ENCODE measurements at regions not wholly inside any gene's neighbourhood (a gene's known extent, or its start where the extent isn't known, plus 50 kb on each side); places are given as distances from the start of the nearest gene placed in this dataset.

GRCh38 chr13:60986301-60986700, 429.3 kb downstream of the PCDH20 start:
- Histone ChIP-seq H3K4me3 (ENCODE audit: low read length) (no peak overlapping the region), H3K4me1 (ENCODE audit: control insufficient read depth, insufficient read depth, low read length) (no peaks in the 10 kb centered on the region), H3K27ac (ENCODE audit: low read length) (no peak overlapping the region), H3K9me3 (ENCODE audit: control insufficient read depth, low read depth, low read length) (no peaks in the 10 kb centered on the region), H3K36me3 (ENCODE audit: control insufficient read depth, insufficient read depth, low read length) (no peaks in the 10 kb centered on the region), H3K27me3 (ENCODE audit: control insufficient read depth, insufficient read depth, low read length) (no peaks in the 10 kb centered on the region)
- no peak for DNase-seq
- WGBS (ENCODE audit: insufficient coverage, low lambda C conversion rate) = no CpG with 5 or more reads among the region's 1 CpG

GRCh38 chr13:60981407-60981806, 434.2 kb downstream of the PCDH20 start:
- no peaks in the 10 kb centered on the region for H3K9me3 ChIP-seq (ENCODE audit: control insufficient read depth, low read depth, low read length)
- no CpG with 5 or more reads among the region's 3 CpGs for WGBS (ENCODE audit: insufficient coverage, low lambda C conversion rate)
- no peaks in the 10 kb centered on the region for H3K27me3 ChIP-seq (ENCODE audit: control insufficient read depth, insufficient read depth, low read length)
- no peak overlapping the region for H3K4me3 ChIP-seq (ENCODE audit: low read length)
- DNase-seq = no peak
- H3K27ac ChIP-seq (ENCODE audit: low read length) = no peak overlapping the region
- no peaks in the 10 kb centered on the region for H3K4me1 ChIP-seq (ENCODE audit: control insufficient read depth, insufficient read depth, low read length)
- H3K36me3 ChIP-seq (ENCODE audit: control insufficient read depth, insufficient read depth, low read length) = no peaks in the 10 kb centered on the region

DNA sequence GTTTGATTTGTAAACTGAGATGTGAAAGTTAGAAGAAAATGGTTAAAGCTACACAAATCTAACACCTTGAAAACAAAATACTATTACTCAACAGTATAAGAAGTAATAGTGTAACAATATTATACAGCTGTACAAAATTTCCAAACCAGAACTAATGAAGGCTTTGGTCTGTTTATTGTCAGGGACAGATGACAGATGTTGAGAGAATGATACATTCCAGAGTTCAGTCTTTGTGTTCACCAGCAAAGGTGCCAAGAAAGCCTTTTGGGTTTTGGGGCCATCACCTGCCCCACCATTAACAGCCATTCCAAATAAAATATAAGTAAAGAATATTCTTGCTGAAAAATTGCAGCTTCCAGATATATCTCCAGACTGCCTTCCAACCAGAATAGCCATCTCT, 439.3 kb downstream of the PCDH20 start:
- H3K4me3 ChIP-seq (ENCODE audit: low read length) = no peak overlapping the region
- H3K36me3 ChIP-seq (ENCODE audit: control insufficient read depth, insufficient read depth, low read length) = no peaks in the 10 kb centered on the region
- H3K27me3 ChIP-seq (ENCODE audit: control insufficient read depth, insufficient read depth, low read length) = no peaks in the 10 kb centered on the region
- H3K4me1 ChIP-seq (ENCODE audit: control insufficient read depth, insufficient read depth, low read length) = no peaks in the 10 kb centered on the region
- DNase-seq = no peak
- no peak overlapping the region for H3K27ac ChIP-seq (ENCODE audit: low read length)
- H3K9me3 ChIP-seq (ENCODE audit: control insufficient read depth, low read depth, low read length) = no peaks in the 10 kb centered on the region

- no peaks in the 10 kb centered on the region for H3K36me3 ChIP-seq (ENCODE audit: control insufficient read depth, insufficient read depth, low read length)
- H3K27me3 ChIP-seq (ENCODE audit: control insufficient read depth, insufficient read depth, low read length) = no peaks in the 10 kb centered on the region
- no peaks in the 10 kb centered on the region for H3K9me3 ChIP-seq (ENCODE audit: control insufficient read depth, low read depth, low read length)
- DNase-seq = no peak
- H3K4me3 ChIP-seq (ENCODE audit: low read length) = no peak overlapping the region
- no peaks in the 10 kb centered on the region for H3K4me1 ChIP-seq (ENCODE audit: control insufficient read depth, insufficient read depth, low read length)
- 0% methylated on average over 1 of the region's 1 CpG for WGBS (ENCODE audit: insufficient coverage, low lambda C conversion rate)
- no peak overlapping the region for H3K27ac ChIP-seq (ENCODE audit: low read length)
Measured at GRCh38 chr13:60974296-60974695, 441.4 kb downstream of the PCDH20 start.

GRCh38 chr13:60973529-60973928, 442.1 kb downstream of the PCDH20 start:
- H3K4me1 ChIP-seq (ENCODE audit: control insufficient read depth, insufficient read depth, low read length) = no peaks in the 10 kb centered on the region
- DNase-seq = no peak
- H3K27ac ChIP-seq (ENCODE audit: low read length) = no peak overlapping the region
- WGBS (ENCODE audit: insufficient coverage, low lambda C conversion rate) = no CpG with 5 or more reads among the region's 6 CpGs
- H3K27me3 ChIP-seq (ENCODE audit: control insufficient read depth, insufficient read depth, low read length) = no peaks in the 10 kb centered on the region
- no peaks in the 10 kb centered on the region for H3K9me3 ChIP-seq (ENCODE audit: control insufficient read depth, low read depth, low read length)
- no peaks in the 10 kb centered on the region for H3K36me3 ChIP-seq (ENCODE audit: control insufficient read depth, insufficient read depth, low read length)
- H3K4me3 ChIP-seq (ENCODE audit: low read length) = no peak overlapping the region

GRCh38 chr13:60970736-60971135, 444.9 kb downstream of the PCDH20 start:
- Histone ChIP-seq H3K4me3 (ENCODE audit: low read length) (no peak overlapping the region), H3K4me1 (ENCODE audit: control insufficient read depth, insufficient read depth, low read length) (no peaks in the 10 kb centered on the region), H3K36me3 (ENCODE audit: control insufficient read depth, insufficient read depth, low read length) (no peaks in the 10 kb centered on the region), H3K9me3 (ENCODE audit: control insufficient read depth, low read depth, low read length) (no peaks in the 10 kb centered on the region), H3K27me3 (ENCODE audit: control insufficient read depth, insufficient read depth, low read length) (no peaks in the 10 kb centered on the region), H3K27ac (ENCODE audit: low read length) (no peak overlapping the region)
- 100% methylated on average over 1 of the region's 4 CpGs for WGBS (ENCODE audit: insufficient coverage, low lambda C conversion rate)
- DNase-seq = no peak

DNA sequence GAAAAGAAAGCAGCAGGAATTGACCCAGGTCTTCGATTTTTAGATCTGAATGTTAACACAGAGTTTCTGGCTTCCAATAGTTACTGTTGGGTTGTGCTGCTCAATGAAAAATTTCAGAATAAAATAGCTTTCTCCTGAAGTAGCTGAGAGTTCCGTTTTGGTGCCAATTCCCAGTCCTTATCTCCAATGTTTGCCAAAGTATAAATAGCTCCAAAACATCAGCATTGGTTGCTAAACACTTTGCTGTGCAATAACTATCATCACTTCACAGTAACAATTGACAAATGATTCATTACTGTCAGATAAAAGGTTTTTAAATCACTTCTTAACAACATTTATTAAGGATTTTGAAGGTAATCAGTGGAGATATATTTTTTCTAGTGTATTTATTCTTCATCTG, 446.0 kb downstream of the PCDH20 start:
- Histone ChIP-seq H3K36me3 (ENCODE audit: control insufficient read depth, insufficient read depth, low read length) (no peaks in the 10 kb centered on the region), H3K4me3 (ENCODE audit: low read length) (no peak overlapping the region), H3K9me3 (ENCODE audit: control insufficient read depth, low read depth, low read length) (no peaks in the 10 kb centered on the region), H3K27me3 (ENCODE audit: control insufficient read depth, insufficient read depth, low read length) (no peaks in the 10 kb centered on the region), H3K27ac (ENCODE audit: low read length) (no peak overlapping the region), H3K4me1 (ENCODE audit: control insufficient read depth, insufficient read depth, low read length) (no peaks in the 10 kb centered on the region)
- whole genome bisulfite sequencing (ENCODE audit: insufficient coverage, low lambda C conversion rate) = no CpG with 5 or more reads among the region's 2 CpGs
- no peak for DNase-seq

DNA sequence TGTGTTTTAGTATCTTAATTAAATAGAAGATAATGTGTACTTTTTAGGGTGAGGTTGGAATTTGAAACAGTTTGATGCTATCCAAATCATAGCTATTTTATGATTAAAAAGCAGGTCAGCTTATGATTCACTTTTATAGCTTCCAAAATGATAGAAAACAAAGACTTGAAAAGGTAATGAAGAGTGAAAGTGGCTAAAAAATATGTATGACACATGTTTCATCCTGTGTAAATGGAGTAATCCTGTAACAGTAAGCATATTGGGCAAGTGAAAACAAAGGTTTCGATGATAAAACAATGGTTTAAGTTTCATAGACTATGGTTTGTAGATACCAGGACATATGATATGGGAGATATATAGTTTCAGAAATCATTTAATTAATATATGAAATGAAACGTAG, 456.2 kb downstream of the PCDH20 start:
- no peak overlapping the region for H3K4me3 ChIP-seq (ENCODE audit: low read length)
- no peak overlapping the region for H3K27ac ChIP-seq (ENCODE audit: low read length)
- no peaks in the 10 kb centered on the region for H3K4me1 ChIP-seq (ENCODE audit: control insufficient read depth, insufficient read depth, low read length)
- H3K36me3 ChIP-seq (ENCODE audit: control insufficient read depth, insufficient read depth, low read length) = no peaks in the 10 kb centered on the region
- H3K27me3 ChIP-seq (ENCODE audit: control insufficient read depth, insufficient read depth, low read length) = no peaks in the 10 kb centered on the region
- no peak for DNase-seq
- 100% methylated on average over 1 of the region's 2 CpGs for WGBS (ENCODE audit: insufficient coverage, low lambda C conversion rate)
- no peaks in the 10 kb centered on the region for H3K9me3 ChIP-seq (ENCODE audit: control insufficient read depth, low read depth, low read length)

DNA sequence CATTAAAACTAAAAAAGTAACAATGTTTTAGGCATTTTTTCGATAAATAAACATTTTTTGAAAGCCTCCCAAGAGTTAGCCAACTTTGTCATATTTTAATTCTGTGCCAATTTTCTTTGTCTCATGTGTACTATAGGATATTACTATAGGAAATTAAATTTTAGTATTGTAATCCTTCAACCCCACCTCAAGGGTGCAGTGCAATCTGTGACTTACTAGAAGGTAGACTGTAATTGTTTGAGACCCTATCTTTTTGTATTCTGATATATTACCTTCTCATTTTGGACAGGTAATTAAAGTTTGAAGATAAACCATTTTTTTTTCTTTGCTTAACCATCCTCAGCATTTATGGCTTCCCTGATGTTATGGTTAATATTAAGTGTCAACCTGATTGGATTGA, 457.8 kb downstream of the PCDH20 start:
- Histone ChIP-seq H3K4me3 (ENCODE audit: low read length) (no peak overlapping the region), H3K36me3 (ENCODE audit: control insufficient read depth, insufficient read depth, low read length) (no peaks in the 10 kb centered on the region), H3K27me3 (ENCODE audit: control insufficient read depth, insufficient read depth, low read length) (no peaks in the 10 kb centered on the region), H3K27ac (ENCODE audit: low read length) (no peak overlapping the region), H3K4me1 (ENCODE audit: control insufficient read depth, insufficient read depth, low read length) (no peaks in the 10 kb centered on the region), H3K9me3 (ENCODE audit: control insufficient read depth, low read depth, low read length) (no peaks in the 10 kb centered on the region)
- no CpG with 5 or more reads among the region's 1 CpG for WGBS (ENCODE audit: insufficient coverage, low lambda C conversion rate)
- DNase-seq = no peak

DNA sequence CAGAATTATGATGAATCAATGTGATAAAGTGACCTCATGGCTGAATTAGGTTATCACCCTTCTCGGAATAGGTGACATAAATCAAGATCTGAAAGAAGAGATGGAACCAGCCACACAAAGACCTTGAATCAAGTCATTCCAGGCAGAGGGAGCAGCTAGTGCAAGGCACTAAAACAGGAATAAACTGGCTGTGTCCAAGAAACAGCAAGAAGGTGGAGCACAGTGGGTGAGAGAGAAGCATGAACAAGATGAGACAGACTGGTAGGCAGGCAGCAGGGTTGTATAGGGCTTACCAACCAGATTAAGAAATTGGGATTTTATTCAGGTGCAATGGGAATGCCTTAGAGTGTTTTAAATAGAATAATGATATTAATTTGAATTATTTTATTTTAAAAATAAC, 470.3 kb downstream of the PCDH20 start:
- no peak overlapping the region for H3K4me3 ChIP-seq (ENCODE audit: low read length)
- no peaks in the 10 kb centered on the region for H3K27me3 ChIP-seq (ENCODE audit: control insufficient read depth, insufficient read depth, low read length)
- DNase-seq = no peak
- H3K27ac ChIP-seq (ENCODE audit: low read length) = no peak overlapping the region
- no CpG with 5 or more reads among the region's 1 CpG for WGBS (ENCODE audit: insufficient coverage, low lambda C conversion rate)
- H3K36me3 ChIP-seq (ENCODE audit: control insufficient read depth, insufficient read depth, low read length) = no peaks in the 10 kb centered on the region
- no peaks in the 10 kb centered on the region for H3K9me3 ChIP-seq (ENCODE audit: control insufficient read depth, low read depth, low read length)
- H3K4me1 ChIP-seq (ENCODE audit: control insufficient read depth, insufficient read depth, low read length) = no peaks in the 10 kb centered on the region

- no peak overlapping the region for H3K27ac ChIP-seq (ENCODE audit: low read length)
Measured at GRCh38 chr13:60944863-60945262, 470.8 kb downstream of the PCDH20 start.

More at GRCh38 chr13:60944863-60945262, 470.8 kb downstream of the PCDH20 start:
- DNase-seq = no peak
- H3K4me1 ChIP-seq (ENCODE audit: control insufficient read depth, insufficient read depth, low read length) = no peaks in the 10 kb centered on the region
- H3K27me3 ChIP-seq (ENCODE audit: control insufficient read depth, insufficient read depth, low read length) = no peaks in the 10 kb centered on the region
- no peaks in the 10 kb centered on the region for H3K36me3 ChIP-seq (ENCODE audit: control insufficient read depth, insufficient read depth, low read length)
- H3K9me3 ChIP-seq (ENCODE audit: control insufficient read depth, low read depth, low read length) = no peaks in the 10 kb centered on the region
- H3K4me3 ChIP-seq (ENCODE audit: low read length) = no peak overlapping the region
- WGBS (ENCODE audit: insufficient coverage, low lambda C conversion rate) = no CpG with 5 or more reads among the region's 1 CpG
